ENCODE measurements at regions not wholly inside any gene's neighbourhood (a gene's known extent, or its start where the extent isn't known, plus 50 kb on each side); places are given as distances from the start of the nearest gene placed in this dataset.

- Histone ChIP-seq H3K36me3 (ENCODE audit: control insufficient read depth, insufficient read depth, low read length) (no peaks in the 10 kb centered on the region), H3K9ac (ENCODE audit: extremely low read depth, low read length, poor library complexity, severe bottlenecking) (no peak overlapping the region), H3K9me3 (ENCODE audit: control insufficient read depth, low read length) (no peaks in the 10 kb centered on the region), H3K4me1 (ENCODE audit: control insufficient read depth, insufficient read depth, low read length) (no peaks in the 10 kb centered on the region), H3K27ac (ENCODE audit: low read depth, low read length) (no peak overlapping the region), H3K27me3 (ENCODE audit: control insufficient read depth, insufficient read depth, low read length, poor library complexity, severe bottlenecking) (peaks cover 69% of the 10 kb centered on the region), H3K4me3 (ENCODE audit: low read length) (no peak overlapping the region)
- Mint-ChIP-seq H3K27ac (no peak overlapping the region), H3K27me3 (ENCODE audit: insufficient read depth) (peaks cover 32% of the 10 kb centered on the region), H3K4me1 (peaks cover 16% of the 10 kb centered on the region), H3K9me3 (peaks cover 2% of the 10 kb centered on the region), H3K4me3 (no peak overlapping the region), H3K36me3 (ENCODE audit: low read depth) (no peaks in the 10 kb centered on the region)
- WGBS, 2 experiments (ENCODE audit: insufficient coverage in 1 of 2, insufficient read length in 1 of 2) = 88 to 100% methylated on average over 1 to 2 of the region's 2 CpGs
- no peak for DNase-seq
- no peak for TF ChIP-seq CTCF (conservative IDR thresholded peaks at IDR 0.05)
Measured at GRCh38 chr2:198297350-198297749, 493.0 kb downstream of the PLCL1 start.

- peaks cover 16% of the 10 kb centered on the region for H3K4me1 Mint-ChIP-seq
- H3K27me3 Mint-ChIP-seq (ENCODE audit: insufficient read depth) = peaks cover 32% of the 10 kb centered on the region
- peaks cover 66% of the 10 kb centered on the region for H3K27me3 ChIP-seq (ENCODE audit: control insufficient read depth, insufficient read depth, low read length, poor library complexity, severe bottlenecking)
- no peaks in the 10 kb centered on the region for H3K36me3 ChIP-seq (ENCODE audit: control insufficient read depth, insufficient read depth, low read length)
- no peaks in the 10 kb centered on the region for H3K36me3 Mint-ChIP-seq (ENCODE audit: low read depth)
- no peak overlapping the region for H3K4me3 ChIP-seq (ENCODE audit: low read length)
- no peak overlapping the region for H3K9ac ChIP-seq (ENCODE audit: extremely low read depth, low read length, poor library complexity, severe bottlenecking)
- H3K27ac Mint-ChIP-seq = no peak overlapping the region
- no peak overlapping the region for H3K4me3 Mint-ChIP-seq
- WGBS, 2 experiments (ENCODE audit: insufficient coverage in 1 of 2, insufficient read length in 1 of 2) = 1 to 3% methylated on average over 6 to 8 of the region's 8 CpGs
- no peaks in the 10 kb centered on the region for H3K9me3 ChIP-seq (ENCODE audit: control insufficient read depth, low read length)
- DNase-seq = peak; percentile 89
- peak; percentile 89 for TF ChIP-seq CTCF (conservative IDR thresholded peaks at IDR 0.05)
- H3K4me1 ChIP-seq (ENCODE audit: control insufficient read depth, insufficient read depth, low read length) = no peaks in the 10 kb centered on the region
- no peak overlapping the region for H3K27ac ChIP-seq (ENCODE audit: low read depth, low read length)
- peaks cover 2% of the 10 kb centered on the region for H3K9me3 Mint-ChIP-seq
Measured at GRCh38 chr2:198296665-198297308, 492.4 kb downstream of the PLCL1 start.

- Mint-ChIP-seq H3K36me3 (ENCODE audit: low read depth) (no peaks in the 10 kb centered on the region), H3K27ac (no peak overlapping the region), H3K9me3 (no peaks in the 10 kb centered on the region), H3K4me3 (no peak overlapping the region), H3K4me1 (peaks cover 16% of the 10 kb centered on the region), H3K27me3 (ENCODE audit: insufficient read depth) (peaks cover 18% of the 10 kb centered on the region)
- peaks cover 35% of the 10 kb centered on the region for H3K27me3 ChIP-seq (ENCODE audit: control insufficient read depth, insufficient read depth, low read length, poor library complexity, severe bottlenecking)
- TF ChIP-seq CTCF (conservative IDR thresholded peaks at IDR 0.05) = no peak
- no peaks in the 10 kb centered on the region for H3K36me3 ChIP-seq (ENCODE audit: control insufficient read depth, insufficient read depth, low read length)
- DNase-seq = peak; percentile 59
- H3K4me3 ChIP-seq (ENCODE audit: low read length) = no peak overlapping the region
- no peaks in the 10 kb centered on the region for H3K4me1 ChIP-seq (ENCODE audit: control insufficient read depth, insufficient read depth, low read length)
- no peaks in the 10 kb centered on the region for H3K9me3 ChIP-seq (ENCODE audit: control insufficient read depth, low read length)
- H3K27ac ChIP-seq (ENCODE audit: low read depth, low read length) = no peak overlapping the region
- H3K9ac ChIP-seq (ENCODE audit: extremely low read depth, low read length, poor library complexity, severe bottlenecking) = no peak overlapping the region
- 60% methylated on average over 1 of the region's 1 CpG; no CpG with 5 or more reads in 1 of the 2 experiments for WGBS, 2 experiments (ENCODE audit: insufficient coverage in 1 of 2, insufficient read length in 1 of 2)
Measured at GRCh38 chr2:198293281-198293680, 488.9 kb downstream of the PLCL1 start.

Measured in endodermal cell (in vitro differentiated cells).